ENCODE measurements at regions not wholly inside any gene's neighbourhood (a gene's known extent, or its start where the extent isn't known, plus 50 kb on each side); places are given as distances from the start of the nearest gene placed in this dataset.

DNA sequence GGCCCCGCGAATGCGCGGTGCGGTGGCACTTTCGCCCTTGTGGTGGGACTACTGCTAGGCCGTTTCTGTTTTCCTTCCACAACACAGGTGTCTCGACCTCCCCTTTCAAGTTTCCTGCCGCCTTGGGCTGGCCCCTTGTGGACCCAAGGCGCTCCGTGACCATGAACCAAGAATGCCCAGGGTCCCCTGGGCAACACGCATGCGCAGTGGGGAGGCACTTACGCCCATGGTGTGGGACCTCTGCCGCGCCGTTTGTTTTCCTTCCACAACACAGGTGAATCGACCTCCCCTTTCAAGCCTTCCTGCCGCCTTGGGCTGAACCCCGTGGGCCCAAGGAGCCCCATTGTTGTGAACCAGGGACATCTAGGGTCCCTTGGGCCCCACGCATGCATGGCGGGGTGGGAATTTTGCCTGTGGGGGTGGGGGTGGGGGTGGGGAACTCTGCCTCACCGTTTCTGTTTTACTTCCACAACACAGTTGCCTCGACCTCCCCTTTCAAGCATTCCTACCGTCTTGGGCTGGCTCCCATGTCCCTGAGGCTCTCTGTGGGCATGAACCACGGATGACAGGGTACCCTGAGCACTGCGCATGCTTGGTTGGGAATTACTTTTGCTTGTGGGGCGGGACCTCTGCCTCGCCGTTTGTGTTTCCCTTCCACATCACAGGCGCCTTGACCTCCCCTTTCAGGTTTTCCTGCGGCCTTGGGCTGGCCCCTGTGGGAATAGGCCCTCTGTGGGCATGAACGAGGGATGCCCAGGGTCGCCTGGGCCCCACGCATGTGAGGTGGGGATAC is 355.1 kb downstream of the ALG10 start:
- Histone ChIP-seq H3K4me3 (ENCODE audit: low read length in 3 of 3) (no peak overlapping the region), H3K9me3 (ENCODE audit: control insufficient read depth in 2 of 3, insufficient read depth in 1 of 3, low read length in 3 of 3) (peaks cover 0 to 5% (median 0%) of the 10 kb centered on the region in 3 donors), H3K27me3 (ENCODE audit: control insufficient read depth, insufficient read depth, low read length) (no peaks in the 10 kb centered on the region), H3K27ac (ENCODE audit: low read depth in 2 of 2, low read length in 2 of 2) (no peak overlapping the region), H3K4me1 (ENCODE audit: control insufficient read depth in 2 of 3, insufficient read depth in 2 of 3, low read depth in 1 of 3, low read length in 3 of 3) (no peaks in the 10 kb centered on the region), H3K9ac (ENCODE audit: low read length in 3 of 3) (no peak overlapping the region), H3K36me3 (ENCODE audit: control insufficient read depth in 2 of 3, insufficient read depth in 3 of 3, low read length in 3 of 3) (no peaks in the 10 kb centered on the region)
- intact Hi-C loops (cut with DNase I): no loop called here
- TF ChIP-seq, protein P1, sequence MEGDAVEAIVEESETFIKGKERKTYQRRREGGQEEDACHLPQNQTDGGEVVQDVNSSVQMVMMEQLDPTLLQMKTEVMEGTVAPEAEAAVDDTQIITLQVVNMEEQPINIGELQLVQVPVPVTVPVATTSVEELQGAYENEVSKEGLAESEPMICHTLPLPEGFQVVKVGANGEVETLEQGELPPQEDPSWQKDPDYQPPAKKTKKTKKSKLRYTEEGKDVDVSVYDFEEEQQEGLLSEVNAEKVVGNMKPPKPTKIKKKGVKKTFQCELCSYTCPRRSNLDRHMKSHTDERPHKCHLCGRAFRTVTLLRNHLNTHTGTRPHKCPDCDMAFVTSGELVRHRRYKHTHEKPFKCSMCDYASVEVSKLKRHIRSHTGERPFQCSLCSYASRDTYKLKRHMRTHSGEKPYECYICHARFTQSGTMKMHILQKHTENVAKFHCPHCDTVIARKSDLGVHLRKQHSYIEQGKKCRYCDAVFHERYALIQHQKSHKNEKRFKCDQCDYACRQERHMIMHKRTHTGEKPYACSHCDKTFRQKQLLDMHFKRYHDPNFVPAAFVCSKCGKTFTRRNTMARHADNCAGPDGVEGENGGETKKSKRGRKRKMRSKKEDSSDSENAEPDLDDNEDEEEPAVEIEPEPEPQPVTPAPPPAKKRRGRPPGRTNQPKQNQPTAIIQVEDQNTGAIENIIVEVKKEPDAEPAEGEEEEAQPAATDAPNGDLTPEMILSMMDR (IDR thresholded peaks at IDR 0.05; ENCODE audit: borderline replicate concordance, extremely low read depth, insufficient read depth): no peak
- FAIRE-seq (no peak), DNase-seq (no peak)

DNA sequence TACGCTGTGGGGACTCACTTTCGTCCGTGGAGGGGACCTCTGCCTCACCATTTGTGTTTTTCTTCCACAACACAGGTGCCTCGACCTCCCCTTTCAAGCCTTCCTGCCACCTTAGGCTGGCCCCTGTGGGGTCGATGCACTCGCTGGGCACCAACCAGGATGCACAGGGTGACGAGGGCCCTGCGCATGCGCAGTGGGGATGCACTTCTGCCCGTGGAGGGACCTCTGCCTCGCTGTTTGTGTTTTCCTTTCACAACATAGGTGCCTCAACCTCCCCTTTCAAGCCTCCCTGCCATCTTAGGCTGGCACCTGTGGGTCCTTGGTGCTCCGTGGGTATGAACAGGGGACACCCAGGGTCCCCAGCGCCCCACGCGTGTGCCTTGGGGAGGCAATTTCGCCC is 356.8 kb downstream of the ALG10 start:
- intact Hi-C loops (cut with DNase I): no loop called here
- TF ChIP-seq, protein P1 (IDR thresholded peaks at IDR 0.05; ENCODE audit: borderline replicate concordance, extremely low read depth, insufficient read depth): no peak
- no peaks in the 10 kb centered on the region for H3K27me3 ChIP-seq (ENCODE audit: control insufficient read depth, insufficient read depth, low read length)
- peaks cover 0 to 13% (median 0%) of the 10 kb centered on the region in 3 donors for H3K9me3 ChIP-seq (ENCODE audit: control insufficient read depth in 2 of 3, insufficient read depth in 1 of 3, low read length in 3 of 3)
- DNase-seq (no peak), FAIRE-seq (no peak)
- H3K4me3 ChIP-seq (ENCODE audit: low read length in 3 of 3): no peak overlapping the region
- no peaks in the 10 kb centered on the region for H3K36me3 ChIP-seq (ENCODE audit: control insufficient read depth in 2 of 3, insufficient read depth in 3 of 3, low read length in 3 of 3)
- no peak overlapping the region for H3K9ac ChIP-seq (ENCODE audit: low read length in 3 of 3)
- H3K27ac ChIP-seq (ENCODE audit: low read depth in 2 of 2, low read length in 2 of 2): no peak overlapping the region
- no peaks in the 10 kb centered on the region for H3K4me1 ChIP-seq (ENCODE audit: control insufficient read depth in 2 of 3, insufficient read depth in 2 of 3, low read depth in 1 of 3, low read length in 3 of 3)

DNA sequence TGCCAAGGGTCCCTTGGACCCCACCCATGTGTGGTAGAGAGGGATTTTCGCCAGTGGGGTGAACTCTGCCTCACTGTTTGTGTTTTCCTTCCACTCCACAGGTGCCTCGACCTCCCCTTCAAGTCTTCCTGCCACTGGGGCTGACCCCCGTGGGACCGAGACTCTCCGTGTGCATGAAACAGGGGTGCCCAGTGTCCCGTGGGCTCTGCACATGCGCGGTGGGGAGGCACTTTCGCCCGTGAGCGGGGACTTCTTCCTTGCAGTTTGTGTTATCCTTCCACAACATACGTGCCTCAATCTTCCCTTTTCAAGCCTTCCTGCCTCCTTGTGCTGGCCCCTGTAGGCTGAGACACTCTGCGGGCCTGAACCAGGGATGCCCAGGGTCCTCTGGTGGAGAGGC is 362.4 kb downstream of the ALG10 start:
- intact Hi-C loops (cut with DNase I): no loop called here
- DNase-seq (no peak), FAIRE-seq (no peak)
- Histone ChIP-seq H3K9ac (ENCODE audit: low read length in 3 of 3) (no peak overlapping the region), H3K27me3 (ENCODE audit: control insufficient read depth, insufficient read depth, low read length) (no peaks in the 10 kb centered on the region), H3K9me3 (ENCODE audit: control insufficient read depth in 2 of 3, insufficient read depth in 1 of 3, low read length in 3 of 3) (peaks cover 0 to 15% (median 0%) of the 10 kb centered on the region in 3 donors), H3K27ac (ENCODE audit: low read depth in 2 of 2, low read length in 2 of 2) (no peak overlapping the region), H3K4me3 (ENCODE audit: low read length in 3 of 3) (no peak overlapping the region), H3K36me3 (ENCODE audit: control insufficient read depth in 2 of 3, insufficient read depth in 3 of 3, low read length in 3 of 3) (no peaks in the 10 kb centered on the region), H3K4me1 (ENCODE audit: control insufficient read depth in 2 of 3, insufficient read depth in 2 of 3, low read depth in 1 of 3, low read length in 3 of 3) (no peaks in the 10 kb centered on the region)
- TF ChIP-seq, protein P1 (IDR thresholded peaks at IDR 0.05; ENCODE audit: borderline replicate concordance, extremely low read depth, insufficient read depth): no peak
